Right lobe of liver (tissue), 6 donors: ENCODE measurements at regions not wholly inside any gene's neighbourhood (a gene's known extent, or its start where the extent isn't known, plus 50 kb on each side); places are given as distances from the start of the nearest gene placed in this dataset.
A peak's percentile ranks its signal among the peaks of the same experiment; 100 is the strongest.

Experiments
- ATAC-seq, 4 donors: fragments of 200-7000 bp; cut with Tn5 transposase; one replicate each; pipeline ENCODE4 v1.9.1; 2020; ENCODE audit warnings: mild to moderate bottlenecking in 4 of 4, moderate library complexity in 4 of 4
- DNase-seq, 3 donors: peaks; one replicate each; pipeline ENCODE4 v3.0.0-alpha.2; 2020
- H3K27ac ChIP-seq, 3 donors: fragments of 200-600 bp; one replicate each; pipeline ENCODE4 v1.8.0; 2022
- H3K27me3 ChIP-seq, 2 donors: fragments of 200-600 bp; one replicate each; pipeline ENCODE4 v1.8.0; 2022
- H3K36me3 ChIP-seq, 4 donors: fragments of 200-600 bp; sonication (generic) in 1 of 4; one replicate each; pipeline versions ENCODE4 v1.5.1 to v1.8.0; 2017 to 2022; ENCODE audit warnings: control low read depth in 1 of 4
- H3K4me1 ChIP-seq, 4 donors: fragments of 200-600 bp; sonication (generic) in 1 of 4; one replicate each; pipeline versions ENCODE4 v1.5.1 to v1.8.0; 2017 to 2022; ENCODE audit warnings: control low read depth in 1 of 4
- H3K4me3 ChIP-seq, 3 donors: fragments of 200-600 bp; one replicate each; pipeline ENCODE4 v1.8.0; 2022
- H3K9me3 ChIP-seq, 4 donors: fragments of 200-600 bp; sonication (generic) in 1 of 4; one replicate each; pipeline versions ENCODE4 v1.5.1 to v1.8.0; 2017 to 2022; ENCODE audit warnings: control low read depth in 1 of 4
- CTCF ChIP-seq, 4 donors: fragments of 200-600 bp in 3 of 4; fragments of 450-650 bp in 1 of 4; IDR thresholded peaks; one replicate each; pipeline versions ENCODE4 v1.5.1 to v1.8.0; 2016 to 2022; ENCODE audit warnings: antibody characterized with exemption in 4 of 4, mild to moderate bottlenecking in 2 of 4
- POLR2A ChIP-seq: fragments of 450-650 bp; IDR thresholded peaks from one replicate; pipeline ENCODE4 v1.6.1; 2017; ENCODE audit warnings: antibody characterized with exemption, mild to moderate bottlenecking
- WGBS: methylation state at CpG from one replicate; pipeline ENCODE4 v1.1.6; 2018; ENCODE audit warnings: low coverage, low lambda C conversion rate; ENCODE audit not compliant: insufficient coverage; ENCODE audit errors: missing lambda C conversion rate; 5-methylcytosine and 5-hydroxymethylcytosine counted together
- intact Hi-C, 2 donors: fragments of 100-400 bp; cut with DNase I; formaldehyde crosslinking; loops; one replicate each; pipeline versions ENCODE4 v1.11.2 to v1.14.1; 2022
- donor health status: DM: no; HTN: yes; CAD: no.
- donor health status: DM: no; HTN: no; CAD: no.
- donor health status: DM: no; HTN: no; CAD: no.
- donor health status: DM: no; HTN: yes; CAD: no.
- donor health status: DM: no; HTN: yes; CAD: no.

GRCh38 chr4:144562019-144562705 is 83.8 kb upstream of the HHIP start:
- DNase-seq (peak in 2 of 3 donors; percentile 32 to 52), ATAC-seq (peak; percentile 71 to 97 (median 78))
- Histone ChIP-seq H3K27ac (no peak overlapping the region), H3K9me3 (no peaks in the 10 kb centered on the region), H3K27me3 (no peaks in the 10 kb centered on the region), H3K4me1 (no peaks in the 10 kb centered on the region), H3K36me3 (no peaks in the 10 kb centered on the region), H3K4me3 (no peak overlapping the region)
- TF ChIP-seq CTCF (IDR thresholded peaks at IDR 0.05): peak in 2 of 4 donors; percentile 5 to 8
- no peak for TF ChIP-seq POLR2A
- WGBS: 37% methylated on average over 10 of the region's 10 CpGs
- intact Hi-C loops: no loop called here

- Histone ChIP-seq H3K4me1 (no peaks in the 10 kb centered on the region), H3K36me3 (no peaks in the 10 kb centered on the region), H3K9me3 (no peaks in the 10 kb centered on the region), H3K4me3 (no peak overlapping the region), H3K27me3 (no peaks in the 10 kb centered on the region), H3K27ac (no peak overlapping the region)
- no peak for TF ChIP-seq POLR2A
- TF ChIP-seq CTCF (IDR thresholded peaks at IDR 0.05): no peak
- WGBS: 27% methylated on average over 3 of the region's 3 CpGs
- intact Hi-C loops: no loop called here
- DNase-seq (no peak), ATAC-seq (no peak)
These were observed 81.6 kb upstream of the HHIP start for GRCh38 chr4:144564358-144564757.

- no peak for ATAC-seq
- intact Hi-C loops: no loop called here
- WGBS: 69% methylated on average over 4 of the region's 4 CpGs
These were observed 80.3 kb upstream of the HHIP start for GRCh38 chr4:144565527-144566195.

GRCh38 chr4:144572660-144573059 is 73.3 kb upstream of the HHIP start:
- intact Hi-C loops: no loop called here
- Histone ChIP-seq H3K27me3 (no peaks in the 10 kb centered on the region), H3K36me3 (no peaks in the 10 kb centered on the region), H3K27ac (no peak overlapping the region), H3K4me1 (no peaks in the 10 kb centered on the region), H3K9me3 (no peaks in the 10 kb centered on the region), H3K4me3 (no peak overlapping the region)
- no peak for DNase-seq
- TF ChIP-seq CTCF (IDR thresholded peaks at IDR 0.05): no peak
- no peak for TF ChIP-seq POLR2A
- 100% methylated on average over 1 of the region's 7 CpGs for WGBS
- ATAC-seq: no peak

More at GRCh38 chr4:144565527-144566195, 80.3 kb upstream of the HHIP start:
- H3K27me3 ChIP-seq: no peaks in the 10 kb centered on the region
- H3K4me3 ChIP-seq: no peak overlapping the region
- H3K36me3 ChIP-seq: no peaks in the 10 kb centered on the region
- no peak for TF ChIP-seq POLR2A
- no peak for TF ChIP-seq CTCF (IDR thresholded peaks at IDR 0.05)
- no peaks in the 10 kb centered on the region for H3K9me3 ChIP-seq
- no peaks in the 10 kb centered on the region for H3K4me1 ChIP-seq
- H3K27ac ChIP-seq: no peak overlapping the region
- DNase-seq: no peak
